Suprapubic skin (tissue), 4 donors: ENCODE measurements at regions not wholly inside any gene's neighbourhood (a gene's known extent, or its start where the extent isn't known, plus 50 kb on each side); places are given as distances from the start of the nearest gene placed in this dataset.

Experiments
- POLR2A ChIP-seq, 2 donors: fragments of 450-650 bp; IDR thresholded peaks; one replicate each; pipeline ENCODE4 v1.6.1; 2017; ENCODE audit warnings: antibody characterized with exemption in 2 of 2, mild to moderate bottlenecking in 2 of 2, moderate library complexity in 2 of 2
- POLR2AphosphoS5 ChIP-seq, 3 donors: sonication (generic); formaldehyde crosslinking; IDR thresholded peaks; one replicate each; pipeline ENCODE4 v1.6.1; 2017; ENCODE audit warnings: antibody characterized with exemption in 3 of 3
- TF ChIP-seq, protein P1 (sequence below), 2 donors: fragments of 200-600 bp in 1 of 2; fragments of 450-650 bp in 1 of 2; sonication (generic) in 1 of 2; IDR thresholded peaks; one replicate each; pipeline ENCODE4 v1.5.1; 2016 to 2019; ENCODE audit warnings: antibody characterized with exemption in 2 of 2, mild to moderate bottlenecking in 1 of 2, moderate library complexity in 1 of 2

DNA sequence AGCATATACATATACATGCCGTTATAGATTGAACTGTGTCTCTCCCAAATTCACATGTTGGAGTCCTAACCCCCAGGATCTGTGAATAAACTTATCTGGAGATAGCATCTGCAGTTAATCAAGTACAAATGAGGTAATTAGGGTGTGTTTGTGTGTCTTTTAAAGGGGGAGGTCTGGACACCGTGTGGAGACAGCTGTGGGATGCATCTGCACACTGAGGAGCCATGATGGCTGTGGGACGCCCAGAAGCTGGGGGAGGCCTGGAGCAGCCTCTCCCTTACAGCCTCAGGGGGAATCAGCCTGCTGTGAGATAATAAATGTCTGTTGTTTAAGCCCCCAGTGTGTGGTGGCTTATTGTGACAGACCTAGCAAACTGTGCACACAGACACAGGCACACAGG is 51.8 kb upstream of the COL18A1 start:
- TF ChIP-seq, protein P1, sequence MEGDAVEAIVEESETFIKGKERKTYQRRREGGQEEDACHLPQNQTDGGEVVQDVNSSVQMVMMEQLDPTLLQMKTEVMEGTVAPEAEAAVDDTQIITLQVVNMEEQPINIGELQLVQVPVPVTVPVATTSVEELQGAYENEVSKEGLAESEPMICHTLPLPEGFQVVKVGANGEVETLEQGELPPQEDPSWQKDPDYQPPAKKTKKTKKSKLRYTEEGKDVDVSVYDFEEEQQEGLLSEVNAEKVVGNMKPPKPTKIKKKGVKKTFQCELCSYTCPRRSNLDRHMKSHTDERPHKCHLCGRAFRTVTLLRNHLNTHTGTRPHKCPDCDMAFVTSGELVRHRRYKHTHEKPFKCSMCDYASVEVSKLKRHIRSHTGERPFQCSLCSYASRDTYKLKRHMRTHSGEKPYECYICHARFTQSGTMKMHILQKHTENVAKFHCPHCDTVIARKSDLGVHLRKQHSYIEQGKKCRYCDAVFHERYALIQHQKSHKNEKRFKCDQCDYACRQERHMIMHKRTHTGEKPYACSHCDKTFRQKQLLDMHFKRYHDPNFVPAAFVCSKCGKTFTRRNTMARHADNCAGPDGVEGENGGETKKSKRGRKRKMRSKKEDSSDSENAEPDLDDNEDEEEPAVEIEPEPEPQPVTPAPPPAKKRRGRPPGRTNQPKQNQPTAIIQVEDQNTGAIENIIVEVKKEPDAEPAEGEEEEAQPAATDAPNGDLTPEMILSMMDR (IDR thresholded peaks at IDR 0.05): no peak
- no peak for TF ChIP-seq POLR2AphosphoS5 (IDR thresholded peaks at IDR 0.05)
- no peak for TF ChIP-seq POLR2A (IDR thresholded peaks at IDR 0.05)
